Coronary artery (tissue), 2 donors: ENCODE measurements at regions not wholly inside any gene's neighbourhood (a gene's known extent, or its start where the extent isn't known, plus 50 kb on each side); places are given as distances from the start of the nearest gene placed in this dataset.

Source experiments
- DNase-seq: peaks from one replicate; pipeline ENCODE4 v3.0.0-alpha.2; 2017; ENCODE audit warnings: low spot score
- H3K27ac ChIP-seq, 2 donors: fragments of 200-600 bp; sonication (generic); one replicate each; pipeline ENCODE4 v1.5.1; 2016 to 2019
- H3K4me3 ChIP-seq: fragments of 200-600 bp; sonication (generic); 2 replicates; pipeline ENCODE4 v1.5.1; 2016; ENCODE audit warnings: mild to moderate bottlenecking, moderate library complexity
- CTCF ChIP-seq: fragments of 200-600 bp; sonication (generic); IDR thresholded peaks from one replicate; pipeline ENCODE4 v1.5.1; 2019; ENCODE audit warnings: antibody characterized with exemption

- H3K4me3 ChIP-seq: no peak overlapping the region
- DNase-seq: no peak
- peak overlapping the region; percentile 1 to 32 for H3K27ac ChIP-seq
- TF ChIP-seq CTCF: no peak
These were observed 183.7 kb downstream of the TMTC3 start for GRCh38 chr12:88325816-88326189.

DNA sequence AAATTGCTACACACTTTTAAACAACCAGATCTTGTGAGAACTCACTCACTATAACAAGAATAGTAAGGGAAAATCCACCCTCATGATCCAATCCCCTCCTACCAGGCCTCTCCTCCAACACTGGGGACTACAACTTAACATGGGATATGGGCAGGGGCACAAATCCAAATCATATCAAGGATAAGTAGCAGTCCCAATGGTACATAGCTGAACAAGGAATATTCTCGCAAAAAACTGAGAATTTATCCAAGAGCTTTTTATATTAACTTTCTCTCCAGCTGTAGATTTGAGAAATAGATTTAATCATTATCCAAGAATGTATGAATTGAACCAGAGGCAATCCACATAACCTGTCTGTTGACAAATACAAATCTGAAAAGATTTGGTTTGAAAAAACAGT lies 185.2 kb downstream of the TMTC3 start:
- no peak for DNase-seq
- H3K27ac ChIP-seq: no peak overlapping the region
- H3K4me3 ChIP-seq: no peak overlapping the region
- TF ChIP-seq CTCF: no peak

DNA sequence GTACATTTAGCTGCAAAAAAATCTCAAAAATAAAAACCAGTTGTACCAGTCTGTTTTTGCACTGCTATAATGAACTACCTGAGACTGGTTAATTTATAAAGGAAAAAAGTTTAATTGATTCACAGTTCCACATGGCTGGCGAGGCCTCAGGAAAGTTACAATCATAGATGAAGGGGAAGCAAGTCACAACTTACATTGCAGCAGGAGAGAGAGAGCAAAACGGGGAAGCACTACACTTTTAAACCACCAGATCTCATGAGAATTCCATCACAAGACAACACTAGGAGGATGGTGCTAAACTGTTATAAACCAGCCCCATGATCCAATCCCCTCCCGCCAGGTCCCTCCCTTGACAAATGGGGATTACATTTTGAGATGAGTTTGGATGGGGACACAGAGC lies 186.0 kb downstream of the TMTC3 start:
- no peak for DNase-seq
- TF ChIP-seq CTCF: no peak

GRCh38 chr12:88329833-88330232 lies 187.7 kb downstream of the TMTC3 start:
- no peak for TF ChIP-seq CTCF
- Histone ChIP-seq H3K4me3 (no peak overlapping the region), H3K27ac (no peak overlapping the region)
- no peak for DNase-seq

More for the DNA sequence above, 186.0 kb downstream of the TMTC3 start:
- H3K4me3 ChIP-seq: no peak overlapping the region
- H3K27ac ChIP-seq: no peak overlapping the region

DNA sequence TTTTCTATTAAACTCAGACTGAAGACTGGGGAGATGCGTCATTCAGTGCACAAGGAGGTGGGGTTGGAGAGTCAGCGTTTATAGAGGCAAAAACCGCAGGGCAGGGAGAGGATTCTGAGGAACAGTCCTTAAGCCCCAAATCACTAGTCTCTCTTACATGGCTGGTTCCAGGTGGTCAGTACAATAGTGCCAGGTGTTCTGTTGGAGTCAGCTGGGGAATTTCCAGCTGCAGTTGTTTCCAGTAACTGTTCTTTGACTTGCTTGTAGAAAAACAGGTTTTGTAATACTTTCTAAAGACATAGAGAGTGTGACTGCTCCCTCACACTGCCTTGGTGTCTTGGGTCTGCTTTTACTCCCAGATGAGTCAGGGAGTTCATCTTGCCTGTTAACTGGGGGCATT lies 192.2 kb downstream of the TMTC3 start:
- DNase-seq: no peak
- no peak overlapping the region for H3K27ac ChIP-seq
- no peak for TF ChIP-seq CTCF
- H3K4me3 ChIP-seq: no peak overlapping the region

DNA sequence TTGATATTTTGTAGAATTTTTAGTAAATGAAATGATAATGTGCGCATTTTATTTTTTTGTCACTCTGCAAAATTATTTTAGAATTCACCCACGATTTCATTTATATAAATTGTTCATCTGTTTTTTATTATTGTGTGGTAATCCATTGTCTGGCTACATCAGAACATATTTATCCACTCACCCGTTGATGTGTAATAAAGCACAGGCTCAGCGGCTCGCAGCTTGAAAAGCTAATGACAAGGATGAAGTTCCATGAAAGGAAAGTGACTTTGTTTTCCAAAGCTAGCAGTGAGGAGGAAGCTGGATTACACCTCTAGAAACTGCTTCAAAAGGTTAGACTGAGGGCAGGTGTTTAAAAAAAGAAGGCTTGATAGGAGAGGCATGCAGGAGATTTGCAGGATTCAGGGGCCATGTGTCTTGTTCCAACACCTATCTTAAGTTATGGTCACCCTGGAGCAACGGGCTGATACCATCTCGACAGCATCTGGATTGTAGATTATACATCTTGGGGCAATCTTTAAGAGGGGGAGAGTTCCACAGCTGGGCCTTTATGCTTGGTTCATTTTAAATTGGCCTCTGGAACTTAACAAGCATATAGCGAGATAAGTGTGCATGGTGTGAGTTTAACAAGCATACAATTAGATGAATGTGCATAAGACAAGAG lies 194.1 kb downstream of the TMTC3 start:
- no peak for DNase-seq
- TF ChIP-seq CTCF: no peak
- no peak overlapping the region for H3K27ac ChIP-seq
- no peak overlapping the region for H3K4me3 ChIP-seq

DNA sequence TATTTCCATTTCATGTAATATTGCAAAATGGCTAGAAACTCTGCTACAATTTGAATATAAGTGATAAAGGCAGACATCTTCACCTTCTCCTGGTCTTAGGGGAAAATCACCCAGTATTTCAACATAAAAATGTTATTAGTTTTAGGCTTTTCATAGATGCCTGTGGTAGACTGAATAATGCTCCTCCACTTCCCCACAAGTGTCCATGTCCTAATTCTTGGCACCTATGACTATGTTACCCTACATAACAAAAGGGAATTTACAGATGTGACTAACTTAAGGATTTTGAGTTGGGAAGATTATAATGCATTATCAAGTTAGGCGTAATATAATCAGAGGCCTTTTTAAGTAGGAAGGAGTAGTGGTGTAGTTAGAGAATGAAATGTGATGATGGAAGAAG lies 196.4 kb downstream of the TMTC3 start:
- TF ChIP-seq CTCF: no peak
- Histone ChIP-seq H3K4me3 (no peak overlapping the region), H3K27ac (no peak overlapping the region)
- DNase-seq: no peak
